Psoas muscle (tissue), 7 donors: ENCODE measurements at regions not wholly inside any gene's neighbourhood (a gene's known extent, or its start where the extent isn't known, plus 50 kb on each side); places are given as distances from the start of the nearest gene placed in this dataset.

Experiments used
- ATAC-seq, 4 donors: fragments of 200-7000 bp; cut with Tn5 transposase; one replicate each; pipeline ENCODE4 v1.9.1; 2020; ENCODE audit warnings: moderate library complexity in 3 of 4, mild to moderate bottlenecking in 2 of 4
- DNase-seq, 2 donors: peaks; one replicate each; pipeline ENCODE4 v3.0.0-alpha.2; 2020
- H3K27ac ChIP-seq: fragments of 200-600 bp; one replicate; pipeline ENCODE4 v1.8.0; 2022
- H3K27me3 ChIP-seq, 3 donors: fragments of 200-600 bp in 1 of 3; one replicate each; pipeline versions ENCODE4 v1.6.1 to v1.8.0; 2013 to 2022; ENCODE audit warnings: low read length in 2 of 3, mild to moderate bottlenecking in 2 of 3, moderate library complexity in 1 of 3; ENCODE audit not compliant: insufficient read depth in 3 of 3
- H3K36me3 ChIP-seq, 2 donors: fragments of 200-600 bp in 1 of 2; one replicate each; pipeline versions ENCODE4 v1.6.1 to v1.8.0; 2013 to 2022; ENCODE audit warnings: low read depth in 1 of 2, mild to moderate bottlenecking in 1 of 2, moderate library complexity in 1 of 2; ENCODE audit not compliant: insufficient read depth in 1 of 2
- H3K4me1 ChIP-seq: fragments of 200-600 bp; one replicate; pipeline ENCODE4 v1.8.0; 2022
- H3K4me3 ChIP-seq: fragments of 200-600 bp; one replicate; pipeline ENCODE4 v1.8.0; 2022; ENCODE audit warnings: mild to moderate bottlenecking
- H3K9me3 ChIP-seq: fragments of 200-600 bp; one replicate; pipeline ENCODE4 v1.8.0; 2022
- CTCF ChIP-seq: fragments of 200-600 bp; IDR thresholded peaks from one replicate; pipeline ENCODE4 v1.8.0; 2022; ENCODE audit warnings: antibody characterized with exemption
- WGBS, 3 donors: extraction: QIAGEN DNeasy Blood & Tissue Kit; methylation state at CpG; one replicate each; pipeline versions ENCODE4 v1.1.6 to v1.1.7; 2013; 5-methylcytosine and 5-hydroxymethylcytosine counted together
- intact Hi-C, 2 donors: fragments of 100-400 bp; cut with DNase I; formaldehyde crosslinking; loops; one replicate each; pipeline versions ENCODE4 v1.11.0 to v1.14.2; 2022
- donor health status: healthy with polysubstance abuse.
- donor health status: DM: no; HTN: no; CAD: no; lungs with moderate emphysema.
- donor health status: Bipolar disorder and iron deficiency.
- donor health status: healthy.
- donor health status: DM: yes; HTN: yes; CAD: no.
- donor health status: DM: no; HTN: no; CAD: no.
- donor health status: DM: yes; HTN: yes; CAD: no.

DNA sequence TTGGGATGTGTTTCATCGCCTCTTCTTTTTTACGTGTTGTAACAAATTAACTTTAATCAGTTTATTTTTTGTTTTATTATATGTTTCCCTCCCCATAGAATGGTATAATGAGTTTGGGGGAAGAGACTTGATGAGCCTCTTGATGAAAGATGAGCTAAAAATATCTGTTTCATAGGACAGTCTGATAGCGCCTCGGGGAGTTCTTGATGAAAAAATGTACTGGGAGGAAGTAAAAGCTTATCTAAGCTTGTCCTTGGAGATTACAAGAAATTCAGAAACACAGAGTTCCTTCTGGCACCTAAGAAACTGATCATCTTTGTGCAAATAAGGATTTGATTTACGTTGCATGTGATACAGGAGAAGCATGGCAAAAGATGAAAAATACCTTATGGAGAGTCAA, 350.2 kb upstream of the CDH8 start:
- intact Hi-C loops: no loop called here

GRCh38 chr16:62383941-62384340, 347.7 kb upstream of the CDH8 start:
- H3K4me3 ChIP-seq: no peak overlapping the region
- intact Hi-C loops: no loop called here
- H3K27me3 ChIP-seq: no peaks in the 10 kb centered on the region
- no peak for ATAC-seq
- H3K27ac ChIP-seq: no peak overlapping the region
- 87 to 91% (median 89%) methylated on average over 2 of the region's 2 CpGs for WGBS, 3 donors
- TF ChIP-seq CTCF: no peak
- no peaks in the 10 kb centered on the region for H3K9me3 ChIP-seq
- no peaks in the 10 kb centered on the region for H3K36me3 ChIP-seq
- no peak for DNase-seq
- no peaks in the 10 kb centered on the region for H3K4me1 ChIP-seq

More for the DNA sequence above, 350.2 kb upstream of the CDH8 start:
- ATAC-seq (no peak), DNase-seq (no peak)
- Histone ChIP-seq H3K27me3 (no peaks in the 10 kb centered on the region), H3K36me3 (no peaks in the 10 kb centered on the region), H3K4me3 (no peak overlapping the region), H3K4me1 (no peaks in the 10 kb centered on the region), H3K27ac (no peak overlapping the region), H3K9me3 (peaks cover 3% of the 10 kb centered on the region)
- TF ChIP-seq CTCF: no peak
- WGBS, 3 donors: 74 to 78% (median 75%) methylated on average over 5 of the region's 5 CpGs

DNA sequence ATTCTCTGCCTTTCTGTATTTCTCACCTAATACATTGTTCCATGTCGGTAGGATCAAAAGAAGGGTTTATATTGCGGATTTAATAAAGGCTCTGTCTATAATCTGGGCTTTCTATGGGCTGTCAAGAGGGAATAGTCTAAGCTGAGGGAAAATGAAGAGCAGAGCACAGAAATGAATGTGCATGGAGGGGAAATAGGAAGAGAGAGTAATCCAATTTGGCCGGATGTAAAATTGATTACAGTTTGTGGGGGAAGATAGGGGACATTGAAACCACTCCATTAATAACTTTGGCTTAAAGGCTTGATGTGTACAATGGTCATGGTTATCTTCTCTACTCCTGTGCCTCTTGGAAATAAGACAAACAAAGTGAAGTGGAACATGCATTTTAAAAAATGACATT, 334.2 kb upstream of the CDH8 start:
- no peak overlapping the region for H3K4me3 ChIP-seq
- ATAC-seq (no peak), DNase-seq (no peak)
- no peaks in the 10 kb centered on the region for H3K36me3 ChIP-seq
- H3K9me3 ChIP-seq: peaks cover 4% of the 10 kb centered on the region
- intact Hi-C loops: no loop called here
- no peak for TF ChIP-seq CTCF
- H3K27ac ChIP-seq: no peak overlapping the region
- WGBS, 3 donors: 61 to 71% (median 71%) methylated on average over 3 of the region's 3 CpGs
- no peaks in the 10 kb centered on the region for H3K27me3 ChIP-seq
- H3K4me1 ChIP-seq: no peaks in the 10 kb centered on the region

DNA sequence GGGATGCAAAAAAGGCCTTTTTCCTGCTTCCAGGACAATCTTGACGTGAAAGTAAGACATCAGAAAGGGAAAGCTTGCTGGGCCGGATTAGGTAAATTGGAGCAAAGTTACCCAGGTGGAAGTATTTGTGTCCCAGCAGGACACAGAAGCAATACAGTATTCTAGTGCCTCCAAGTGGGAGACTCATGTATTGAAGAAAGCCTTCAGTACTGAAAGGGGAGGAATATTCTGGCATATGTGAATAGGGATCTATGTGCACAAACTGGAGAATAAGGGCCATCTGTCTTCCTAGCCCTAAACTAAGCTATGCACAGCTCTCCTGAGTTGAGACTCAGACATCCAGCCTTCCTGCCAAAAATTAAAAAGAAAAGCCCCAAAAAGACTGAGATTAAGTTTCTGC, 327.3 kb upstream of the CDH8 start:
- WGBS, 3 donors: 55 to 81% (median 72%) methylated on average over 2 of the region's 2 CpGs
- intact Hi-C loops: no loop called here

More for the DNA sequence above, 327.3 kb upstream of the CDH8 start:
- TF ChIP-seq CTCF: no peak
- DNase-seq (no peak), ATAC-seq (no peak)
- peaks cover 4% of the 10 kb centered on the region for H3K9me3 ChIP-seq
- no peaks in the 10 kb centered on the region for H3K27me3 ChIP-seq
- H3K4me3 ChIP-seq: no peak overlapping the region
- no peak overlapping the region for H3K27ac ChIP-seq
- H3K36me3 ChIP-seq: no peaks in the 10 kb centered on the region
- H3K4me1 ChIP-seq: no peaks in the 10 kb centered on the region
